H1 (cell line): ENCODE measurements at regions not wholly inside any gene's neighbourhood (a gene's known extent, or its start where the extent isn't known, plus 50 kb on each side); places are given as distances from the start of the nearest gene placed in this dataset.

ENCODE experiments used
- CTCF ChIA-PET: fragments of 300-600 bp; sonication (Branson Sonifier 250); formaldehyde crosslinking; loops from one replicate; lab custom pipeline; 2021; ENCODE audit not compliant: partially characterized antibody; lab: Charles Lee
- POLR2A ChIA-PET: fragments of 300-600 bp; sonication (Branson Sonifier 250); formaldehyde crosslinking; loops from one replicate; lab custom pipeline; 2021; ENCODE audit warnings: inconsistent platforms; ENCODE audit not compliant: partially characterized antibody; lab: Charles Lee
- DNase-seq, 2 experiments: peaks; one replicate each; pipeline versions ENCODE4 v3.0.0 to v3.0.0-alpha.2; 2010 to 2022; ENCODE audit warnings: low spot score in 2 of 2, low read depth in 1 of 2, mixed read lengths in 1 of 2
- FAIRE-seq: peaks from 2 replicates; lab custom pipeline; 2011; peaks lifted over from hg19 to GRCh38; lab: Jason Lieb, UNC
- H2AFZ ChIP-seq: 2 replicates; pipeline ENCODE4 v1.8.1; 2012; ENCODE audit warnings: low read length, inconsistent platforms
- H2AK5ac ChIP-seq: 2 replicates; pipeline ENCODE4 v1.6.1; 2013; ENCODE audit warnings: low read depth, low read length
- H2BK120ac ChIP-seq: replicated peaks from 2 replicates; pipeline ENCODE3; 2013; ENCODE audit warnings: low read depth, low read length, inconsistent platforms
- H2BK12ac ChIP-seq: 2 replicates; pipeline ENCODE4 v1.6.1; 2013; ENCODE audit warnings: low read depth, low read length
- H2BK15ac ChIP-seq: 2 replicates; pipeline ENCODE4 v1.6.1; 2013; ENCODE audit warnings: low read length
- H2BK20ac ChIP-seq: 2 replicates; pipeline ENCODE4 v1.6.1; 2013; ENCODE audit warnings: low read length
- H2BK5ac ChIP-seq: 2 replicates; pipeline ENCODE4 v1.6.1; 2013; ENCODE audit warnings: low read depth, low read length
- H3K14ac ChIP-seq: 2 replicates; pipeline ENCODE4 v1.6.1; 2013; ENCODE audit warnings: inconsistent platforms; ENCODE audit not compliant: insufficient read length
- H3K18ac ChIP-seq: 2 replicates; pipeline ENCODE4 v1.6.1; 2013; ENCODE audit warnings: low read length; ENCODE audit errors: extremely low read depth
- H3K23ac ChIP-seq: 2 replicates; pipeline ENCODE4 v1.6.1; 2013; ENCODE audit warnings: inconsistent platforms; ENCODE audit not compliant: insufficient read length
- H3K23me2 ChIP-seq: 2 replicates; pipeline ENCODE4 v1.6.1; 2013; ENCODE audit warnings: low read depth, low read length
- H3K27ac ChIP-seq: 2 replicates; pipeline ENCODE4 v1.6.1; 2011; ENCODE audit warnings: low read depth, low read length, inconsistent platforms
- H3K27me3 ChIP-seq, 4 experiments: replicated peaks in 1 of 4; 1 replicate in 1 of 4; 2 replicates in 3 of 4; pipeline versions ENCODE4 v1.6.1 to v1.8.1; 2011 to 2013; ENCODE audit warnings: low read length in 3 of 4, mild to moderate bottlenecking in 3 of 4, inconsistent platforms in 2 of 4, mixed read lengths in 2 of 4, moderate library complexity in 1 of 4; ENCODE audit not compliant: control insufficient read depth in 3 of 4, insufficient read depth in 3 of 4; ENCODE audit errors: extremely low read depth in 1 of 4
- H3K36me3 ChIP-seq, 4 experiments: 2 replicates each; pipeline versions ENCODE4 v1.6.1 to v1.8.1; 2011 to 2013; ENCODE audit warnings: mild to moderate bottlenecking in 4 of 4, low read length in 3 of 4, moderate library complexity in 2 of 4, control low read depth in 1 of 4, inconsistent platforms in 1 of 4; ENCODE audit not compliant: insufficient read depth in 4 of 4, control insufficient read depth in 2 of 4
- H3K4ac ChIP-seq: replicated peaks from 2 replicates; pipeline ENCODE3; 2013; ENCODE audit warnings: low read length, low read depth, mixed read lengths, inconsistent platforms; ENCODE audit not compliant: insufficient read length
- H3K4me1 ChIP-seq, 4 experiments: replicated peaks in 1 of 4; 1 replicate in 1 of 4; 2 replicates in 3 of 4; pipeline versions ENCODE4 v1.6.1 to v1.8.1; 2011 to 2013; ENCODE audit warnings: low read length in 3 of 4, inconsistent platforms in 2 of 4, mixed read lengths in 1 of 4; ENCODE audit not compliant: insufficient read depth in 4 of 4, control insufficient read depth in 3 of 4
- H3K4me2 ChIP-seq, 2 experiments: 2 replicates each; pipeline versions ENCODE4 v1.6.1 to v1.8.1; 2011 to 2013; ENCODE audit warnings: low read depth in 2 of 2, low read length in 2 of 2, control low read depth in 1 of 2, inconsistent platforms in 1 of 2, mild to moderate bottlenecking in 1 of 2; ENCODE audit not compliant: insufficient read depth in 1 of 2
- H3K4me3 ChIP-seq, 4 experiments: fragments of 200-600, 300-600 bp in 1 of 4; sonication (generic), shearing (Covaris generic), sonication (Bioruptor Twin) in 1 of 4; 2 replicates each; pipeline versions ENCODE4 v1.5.1 to v1.8.1; 2011 to 2016; ENCODE audit warnings: low read length in 4 of 4, low read depth in 3 of 4, control low read depth in 2 of 4, inconsistent platforms in 2 of 4, mild to moderate bottlenecking in 2 of 4, mixed read lengths in 1 of 4, moderate library complexity in 1 of 4; ENCODE audit not compliant: insufficient read depth in 2 of 4; ENCODE audit errors: extremely low read depth in 1 of 4
- H3K56ac ChIP-seq: replicated peaks from 2 replicates; pipeline ENCODE3; 2013; ENCODE audit warnings: low read depth, mild to moderate bottlenecking, mixed read lengths, low read length, inconsistent platforms; ENCODE audit not compliant: insufficient read length
- H3K79me1 ChIP-seq: 2 replicates; pipeline ENCODE4 v1.6.1; 2013; ENCODE audit warnings: low read depth, low read length, control low read depth
- H3K79me2 ChIP-seq, 2 experiments: 2 replicates each; pipeline versions ENCODE4 v1.6.1 to v1.8.1; 2012 to 2013; ENCODE audit warnings: low read length in 2 of 2, mild to moderate bottlenecking in 2 of 2, inconsistent platforms in 1 of 2; ENCODE audit not compliant: insufficient read depth in 2 of 2, control insufficient read depth in 1 of 2
- H3K9ac ChIP-seq, 4 experiments: replicated peaks in 1 of 4; 1 replicate in 1 of 4; 2 replicates in 3 of 4; pipeline versions ENCODE4 v1.6.1 to v1.8.1; 2011 to 2013; ENCODE audit warnings: low read depth in 3 of 4, low read length in 3 of 4, control low read depth in 2 of 4, mild to moderate bottlenecking in 2 of 4, moderate library complexity in 2 of 4, inconsistent platforms in 1 of 4; ENCODE audit errors: extremely low read depth in 1 of 4
- H3K9me3 ChIP-seq, 2 experiments: 2 replicates each; pipeline versions ENCODE4 v1.6.1 to v1.8.1; 2012 to 2013; ENCODE audit warnings: mild to moderate bottlenecking in 2 of 2, moderate library complexity in 2 of 2, control low read depth in 1 of 2, inconsistent platforms in 1 of 2, low read depth in 1 of 2, low read length in 1 of 2, mixed read lengths in 1 of 2; ENCODE audit not compliant: insufficient read depth in 2 of 2
- H4K20me1 ChIP-seq, 2 experiments: replicated peaks in 1 of 2; 2 replicates each; pipeline versions ENCODE3 to v1.8.1; 2011 to 2013; ENCODE audit warnings: inconsistent platforms in 2 of 2, low read length in 2 of 2, mild to moderate bottlenecking in 1 of 2; ENCODE audit not compliant: insufficient read depth in 2 of 2, control insufficient read depth in 1 of 2
- H4K5ac ChIP-seq: 2 replicates; pipeline ENCODE4 v1.6.1; 2013; ENCODE audit warnings: low read length, low read depth, mixed read lengths, inconsistent platforms; ENCODE audit not compliant: insufficient read length
- H4K8ac ChIP-seq: 2 replicates; pipeline ENCODE4 v1.8.0; 2013; ENCODE audit warnings: mild to moderate bottlenecking, moderate library complexity, low read length, inconsistent platforms; ENCODE audit not compliant: insufficient read depth; ENCODE audit errors: extremely low read depth
- H4K91ac ChIP-seq: replicated peaks from 2 replicates; pipeline ENCODE3; 2013; ENCODE audit warnings: low read length, mixed read lengths, inconsistent platforms; ENCODE audit not compliant: insufficient read length
- ASH2L ChIP-seq: fragments of 200-600, 300-600 bp; sonication (generic); IDR thresholded peaks from one replicate; pipeline ENCODE4 v1.7.1; 2017; ENCODE audit warnings: low read length
- CBX8 ChIP-seq: fragments of 300-800, 300-1000 bp; sonication (generic); IDR thresholded peaks from 2 replicates; pipeline ENCODE4 v1.7.1; 2016; ENCODE audit warnings: low read depth, low read length, borderline replicate concordance
- CEBPB ChIP-seq: IDR thresholded peaks from 2 replicates; pipeline ENCODE4 v1.6.1; 2012; ENCODE audit warnings: low read depth, low read length
- CREB1 ChIP-seq: IDR thresholded peaks from 2 replicates; pipeline ENCODE4 v1.6.1; 2012; ENCODE audit warnings: inconsistent platforms
- EP300 ChIP-seq, 2 experiments: IDR thresholded peaks; 1 replicate in 1 of 2; 2 replicates in 1 of 2; pipeline ENCODE4 v1.6.1; 2011 to 2012; ENCODE audit warnings: low read depth in 2 of 2, low read length in 2 of 2, mild to moderate bottlenecking in 2 of 2, borderline replicate concordance in 1 of 2, inconsistent platforms in 1 of 2, moderate library complexity in 1 of 2
- KDM5A ChIP-seq: fragments of 200-600 bp; IDR thresholded peaks from 2 replicates; pipeline ENCODE4 v1.7.1; 2012; ENCODE audit warnings: mild to moderate bottlenecking, low read length, inconsistent platforms, mixed read lengths
- POLR2A ChIP-seq, 2 experiments: IDR thresholded peaks; 1 replicate in 1 of 2; 2 replicates in 1 of 2; pipeline ENCODE4 v1.6.1; 2011; ENCODE audit warnings: low read depth in 2 of 2, low read length in 2 of 2, mild to moderate bottlenecking in 2 of 2; ENCODE audit errors: control extremely low read depth in 1 of 2
- RFX5 ChIP-seq: IDR thresholded peaks from 2 replicates; pipeline ENCODE4 v1.6.1; 2011; ENCODE audit warnings: low read depth, low read length, improper control_type of control experiment, borderline replicate concordance
- SAP30 ChIP-seq: fragments of 300-600 bp; sonication (generic); IDR thresholded peaks from 2 replicates; pipeline ENCODE4 v1.7.1; 2012; ENCODE audit warnings: low read length, moderate library complexity, mild to moderate bottlenecking, inconsistent platforms; ENCODE audit not compliant: insufficient read depth, insufficient replicate concordance
- SIN3A ChIP-seq, 2 experiments: IDR thresholded peaks in 1 of 2; conservative IDR thresholded peaks in 1 of 2; 2 replicates each; pipeline ENCODE4 v1.6.1; 2011 to 2012; ENCODE audit warnings: low read length in 2 of 2, improper control_type of control experiment in 1 of 2, low read depth in 1 of 2, mild to moderate bottlenecking in 1 of 2
- SIRT6 ChIP-seq: IDR thresholded peaks from one replicate; pipeline ENCODE4 v1.7.1; 2012; ENCODE audit warnings: low read length, inconsistent platforms
- SIX5 ChIP-seq: IDR thresholded peaks from 2 replicates; pipeline ENCODE4 v1.6.1; 2011; ENCODE audit warnings: mild to moderate bottlenecking, low read depth, low read length
- SUZ12 ChIP-seq: fragments of 200-600 bp; sonication (generic); IDR thresholded peaks from 2 replicates; pipeline ENCODE4 v1.6.1; 2012; ENCODE audit warnings: mild to moderate bottlenecking, inconsistent platforms, low read length, moderate library complexity, mixed read lengths
- ZNF274 ChIP-seq: IDR thresholded peaks from 2 replicates; pipeline ENCODE4 v1.7.0; 2012; ENCODE audit warnings: low read length, borderline replicate concordance; ENCODE audit errors: extremely low read depth
- WGBS, 2 experiments: shearing (Covaris generic) in 1 of 2; methylation state at CpG; one replicate each; pipeline versions ENCODE4 v1.1.6 to v1.1.7; 2013 to 2015; ENCODE audit warnings: low lambda C conversion rate in 2 of 2, mixed read lengths in 2 of 2, inconsistent platforms in 1 of 2, low coverage in 1 of 2, missing lambda C conversion rate in 1 of 2; ENCODE audit not compliant: insufficient replicate concordance in 2 of 2, insufficient coverage in 1 of 2, insufficient read length in 1 of 2; ENCODE audit errors: extremely low coverage in 1 of 2, missing lambda C conversion rate in 1 of 2; 5-methylcytosine and 5-hydroxymethylcytosine counted together
- TF ChIP-seq, protein P1 (sequence below): IDR thresholded peaks from 2 replicates; pipeline ENCODE4 v1.6.1; 2011; ENCODE audit warnings: low read length, improper control_type of control experiment

DNA sequence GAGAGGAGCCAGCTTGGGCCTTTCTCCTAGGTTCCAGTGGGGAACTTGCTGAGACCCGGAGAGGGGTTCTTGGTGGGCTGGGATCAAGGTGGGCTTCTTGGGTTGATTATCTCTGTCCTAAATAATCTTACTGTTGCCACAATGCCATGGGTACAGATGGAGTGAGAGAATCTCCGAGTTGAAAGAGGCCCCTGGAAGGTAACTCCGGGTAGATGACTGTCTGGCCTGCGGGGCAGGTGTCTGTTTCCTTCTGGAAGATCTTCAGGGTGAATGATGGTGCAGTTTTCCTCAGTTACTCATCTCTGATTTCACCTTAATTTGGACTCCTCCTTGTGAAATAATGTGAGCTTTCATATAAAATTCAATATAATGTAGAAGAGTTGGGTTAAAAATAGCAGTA lies 159.4 kb downstream of the ACTR3 start:
- H2BK12ac ChIP-seq: no peak overlapping the region
- H2BK5ac ChIP-seq: no peak overlapping the region
- no peak overlapping the region for H3K14ac ChIP-seq
- H2BK15ac ChIP-seq: no peak overlapping the region
- POLR2A ChIA-PET: no interaction called here
- H2AK5ac ChIP-seq: no peak overlapping the region
- no peak overlapping the region for H3K18ac ChIP-seq
- no peak for TF ChIP-seq POLR2A (IDR thresholded peaks at IDR 0.05; ENCODE audit: control extremely low read depth in 1 of 2, low read depth in 2 of 2, low read length in 2 of 2)
- no peak for TF ChIP-seq CREB1
- no peak for TF ChIP-seq SIRT6
- no peak for TF ChIP-seq ZNF274
- no peak for TF ChIP-seq SIX5
- no peak for TF ChIP-seq EP300 (IDR thresholded peaks at IDR 0.05; ENCODE audit: borderline replicate concordance in 1 of 2, low read depth in 2 of 2, low read length in 2 of 2)
- TF ChIP-seq, protein P1, sequence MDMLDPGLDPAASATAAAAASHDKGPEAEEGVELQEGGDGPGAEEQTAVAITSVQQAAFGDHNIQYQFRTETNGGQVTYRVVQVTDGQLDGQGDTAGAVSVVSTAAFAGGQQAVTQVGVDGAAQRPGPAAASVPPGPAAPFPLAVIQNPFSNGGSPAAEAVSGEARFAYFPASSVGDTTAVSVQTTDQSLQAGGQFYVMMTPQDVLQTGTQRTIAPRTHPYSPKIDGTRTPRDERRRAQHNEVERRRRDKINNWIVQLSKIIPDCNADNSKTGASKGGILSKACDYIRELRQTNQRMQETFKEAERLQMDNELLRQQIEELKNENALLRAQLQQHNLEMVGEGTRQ: no peak
- no peak for TF ChIP-seq KDM5A
- TF ChIP-seq SUZ12: no peak
- TF ChIP-seq RFX5: no peak
- TF ChIP-seq SIN3A (conservative IDR thresholded peaks at IDR 0.05 in 1 of 2, IDR thresholded peaks at IDR 0.05 in 1 of 2; ENCODE audit: low read depth in 1 of 2, low read length in 2 of 2): no peak
- no peak for TF ChIP-seq CEBPB
- no peak for TF ChIP-seq ASH2L
- TF ChIP-seq SAP30: no peak
- TF ChIP-seq CBX8: no peak
- H3K56ac ChIP-seq: no peak overlapping the region
- H3K23ac ChIP-seq: no peak overlapping the region
- no peaks in the 10 kb centered on the region for H3K79me2 ChIP-seq
- H3K27ac ChIP-seq: no peak overlapping the region
- H3K23me2 ChIP-seq: no peaks in the 10 kb centered on the region
- H3K9ac ChIP-seq: no peak overlapping the region
- no peaks in the 10 kb centered on the region for H3K4me1 ChIP-seq
- H4K5ac ChIP-seq: no peak overlapping the region
- H3K36me3 ChIP-seq: no peaks in the 10 kb centered on the region
- H2BK120ac ChIP-seq: no peak overlapping the region
- H3K9me3 ChIP-seq: no peaks in the 10 kb centered on the region
- no peak overlapping the region for H4K8ac ChIP-seq
- H3K4me2 ChIP-seq: no peak overlapping the region
- no peaks in the 10 kb centered on the region for H3K27me3 ChIP-seq
- H4K20me1 ChIP-seq: no peaks in the 10 kb centered on the region
- no peak overlapping the region for H2BK20ac ChIP-seq
- H2AFZ ChIP-seq: no peak overlapping the region
- H3K4me3 ChIP-seq: no peak overlapping the region
- no peak overlapping the region for H3K4ac ChIP-seq
- WGBS, 2 experiments: 90% methylated on average over 4 of the region's 4 CpGs; no CpG with 5 or more reads in 1 of the 2 experiments
- FAIRE-seq (no peak), DNase-seq (no peak)
- CTCF ChIA-PET: no interaction called here
- no peak overlapping the region for H4K91ac ChIP-seq
- no peaks in the 10 kb centered on the region for H3K79me1 ChIP-seq
